ENCODE measurements at regions not wholly inside any gene's neighbourhood (a gene's known extent, or its start where the extent isn't known, plus 50 kb on each side); places are given as distances from the start of the nearest gene placed in this dataset.

GRCh38 chr12:94845110-94845509, 158.4 kb downstream of the NDUFA12 start:
- TF ChIP-seq, protein P1, sequence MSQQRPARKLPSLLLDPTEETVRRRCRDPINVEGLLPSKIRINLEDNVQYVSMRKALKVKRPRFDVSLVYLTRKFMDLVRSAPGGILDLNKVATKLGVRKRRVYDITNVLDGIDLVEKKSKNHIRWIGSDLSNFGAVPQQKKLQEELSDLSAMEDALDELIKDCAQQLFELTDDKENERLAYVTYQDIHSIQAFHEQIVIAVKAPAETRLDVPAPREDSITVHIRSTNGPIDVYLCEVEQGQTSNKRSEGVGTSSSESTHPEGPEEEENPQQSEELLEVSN (IDR thresholded peaks at IDR 0.05; ENCODE audit: borderline replicate concordance, low read depth), result no peak
- TF ChIP-seq NR3C1 (IDR thresholded peaks at IDR 0.05) (no peak), RNF2 (IDR thresholded peaks at IDR 0.05; ENCODE audit: borderline replicate concordance, low read depth) (no peak), POLR2AphosphoS2 (conservative IDR thresholded peaks at IDR 0.05; ENCODE audit: low read length) (no peak), MYC (IDR thresholded peaks at IDR 0.05; ENCODE audit: borderline replicate concordance, low read length) (no peak), FOSL2 (IDR thresholded peaks at IDR 0.05) (no peak), FOSL2 (CRISPR knock-in tag; IDR thresholded peaks at IDR 0.05) (no peak), CTCF (IDR thresholded peaks at IDR 0.05) (no peak), POLR2A (IDR thresholded peaks at IDR 0.05; ENCODE audit: low read length) (no peak), RAD21 (conservative IDR thresholded peaks at IDR 0.05 in 1 of 2, IDR thresholded peaks at IDR 0.05 in 1 of 2) (no peak)
- TF ChIP-seq, protein P2, sequence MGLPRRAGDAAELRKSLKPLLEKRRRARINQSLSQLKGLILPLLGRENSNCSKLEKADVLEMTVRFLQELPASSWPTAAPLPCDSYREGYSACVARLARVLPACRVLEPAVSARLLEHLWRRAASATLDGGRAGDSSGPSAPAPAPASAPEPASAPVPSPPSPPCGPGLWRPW (IDR thresholded peaks at IDR 0.05), result no peak
- TF ChIP-seq, protein P3, sequence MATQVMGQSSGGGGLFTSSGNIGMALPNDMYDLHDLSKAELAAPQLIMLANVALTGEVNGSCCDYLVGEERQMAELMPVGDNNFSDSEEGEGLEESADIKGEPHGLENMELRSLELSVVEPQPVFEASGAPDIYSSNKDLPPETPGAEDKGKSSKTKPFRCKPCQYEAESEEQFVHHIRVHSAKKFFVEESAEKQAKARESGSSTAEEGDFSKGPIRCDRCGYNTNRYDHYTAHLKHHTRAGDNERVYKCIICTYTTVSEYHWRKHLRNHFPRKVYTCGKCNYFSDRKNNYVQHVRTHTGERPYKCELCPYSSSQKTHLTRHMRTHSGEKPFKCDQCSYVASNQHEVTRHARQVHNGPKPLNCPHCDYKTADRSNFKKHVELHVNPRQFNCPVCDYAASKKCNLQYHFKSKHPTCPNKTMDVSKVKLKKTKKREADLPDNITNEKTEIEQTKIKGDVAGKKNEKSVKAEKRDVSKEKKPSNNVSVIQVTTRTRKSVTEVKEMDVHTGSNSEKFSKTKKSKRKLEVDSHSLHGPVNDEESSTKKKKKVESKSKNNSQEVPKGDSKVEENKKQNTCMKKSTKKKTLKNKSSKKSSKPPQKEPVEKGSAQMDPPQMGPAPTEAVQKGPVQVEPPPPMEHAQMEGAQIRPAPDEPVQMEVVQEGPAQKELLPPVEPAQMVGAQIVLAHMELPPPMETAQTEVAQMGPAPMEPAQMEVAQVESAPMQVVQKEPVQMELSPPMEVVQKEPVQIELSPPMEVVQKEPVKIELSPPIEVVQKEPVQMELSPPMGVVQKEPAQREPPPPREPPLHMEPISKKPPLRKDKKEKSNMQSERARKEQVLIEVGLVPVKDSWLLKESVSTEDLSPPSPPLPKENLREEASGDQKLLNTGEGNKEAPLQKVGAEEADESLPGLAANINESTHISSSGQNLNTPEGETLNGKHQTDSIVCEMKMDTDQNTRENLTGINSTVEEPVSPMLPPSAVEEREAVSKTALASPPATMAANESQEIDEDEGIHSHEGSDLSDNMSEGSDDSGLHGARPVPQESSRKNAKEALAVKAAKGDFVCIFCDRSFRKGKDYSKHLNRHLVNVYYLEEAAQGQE (IDR thresholded peaks at IDR 0.05), result no peak
